ENCODE measurements at regions not wholly inside any gene's neighbourhood (a gene's known extent, or its start where the extent isn't known, plus 50 kb on each side); places are given as distances from the start of the nearest gene placed in this dataset.

DNA sequence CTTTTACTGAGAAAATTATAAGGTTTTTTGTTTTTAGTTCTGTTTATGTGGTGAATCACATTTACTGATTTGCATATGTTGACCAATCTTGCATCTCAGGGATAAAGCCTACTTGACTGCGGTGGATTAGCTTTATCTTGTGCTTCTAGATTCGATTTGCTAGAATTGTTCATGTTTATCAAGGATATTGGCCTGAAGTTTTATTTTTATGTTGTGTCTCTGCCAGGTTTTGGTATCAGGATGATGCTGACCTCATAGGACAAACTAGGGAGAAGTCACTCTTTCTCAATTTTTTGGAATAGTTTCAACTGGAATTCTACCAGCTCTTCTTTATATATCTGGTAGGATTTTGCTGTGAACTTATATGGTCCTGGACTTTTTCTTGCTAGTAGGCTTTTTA is 504.8 kb downstream of the ETS1 start:
- Histone ChIP-seq H2AFZ (ENCODE audit: low read length) (no peak overlapping the region), H3K9me3 (ENCODE audit: low read length) (no peaks in the 10 kb centered on the region), H3K9me2 (ENCODE audit: insufficient read depth, low read length) (no peaks in the 10 kb centered on the region), H3K4me1 (ENCODE audit: insufficient read depth, low read length, poor library complexity, severe bottlenecking) (no peaks in the 10 kb centered on the region), H3K4me3 (ENCODE audit: low read depth, low read length, poor library complexity, severe bottlenecking) (no peak overlapping the region), H3K79me2 (ENCODE audit: insufficient read depth, low read depth, low read length) (no peaks in the 10 kb centered on the region), H3K27ac (ENCODE audit: low read depth, low read length, poor library complexity, severe bottlenecking) (no peak overlapping the region), H4K20me1 (ENCODE audit: insufficient read depth, low read length) (no peaks in the 10 kb centered on the region), H3K36me3 (ENCODE audit: insufficient read depth, low read length) (no peaks in the 10 kb centered on the region), H3K4me2 (ENCODE audit: low read length) (no peak overlapping the region)
- no TSS peak for BruUV-seq (replicated peaks)
- TF ChIP-seq EZH2phosphoT487 (IDR thresholded peaks at IDR 0.05; ENCODE audit: borderline replicate concordance, low read depth, low read length) = no peak
- TF ChIP-seq, protein P1, sequence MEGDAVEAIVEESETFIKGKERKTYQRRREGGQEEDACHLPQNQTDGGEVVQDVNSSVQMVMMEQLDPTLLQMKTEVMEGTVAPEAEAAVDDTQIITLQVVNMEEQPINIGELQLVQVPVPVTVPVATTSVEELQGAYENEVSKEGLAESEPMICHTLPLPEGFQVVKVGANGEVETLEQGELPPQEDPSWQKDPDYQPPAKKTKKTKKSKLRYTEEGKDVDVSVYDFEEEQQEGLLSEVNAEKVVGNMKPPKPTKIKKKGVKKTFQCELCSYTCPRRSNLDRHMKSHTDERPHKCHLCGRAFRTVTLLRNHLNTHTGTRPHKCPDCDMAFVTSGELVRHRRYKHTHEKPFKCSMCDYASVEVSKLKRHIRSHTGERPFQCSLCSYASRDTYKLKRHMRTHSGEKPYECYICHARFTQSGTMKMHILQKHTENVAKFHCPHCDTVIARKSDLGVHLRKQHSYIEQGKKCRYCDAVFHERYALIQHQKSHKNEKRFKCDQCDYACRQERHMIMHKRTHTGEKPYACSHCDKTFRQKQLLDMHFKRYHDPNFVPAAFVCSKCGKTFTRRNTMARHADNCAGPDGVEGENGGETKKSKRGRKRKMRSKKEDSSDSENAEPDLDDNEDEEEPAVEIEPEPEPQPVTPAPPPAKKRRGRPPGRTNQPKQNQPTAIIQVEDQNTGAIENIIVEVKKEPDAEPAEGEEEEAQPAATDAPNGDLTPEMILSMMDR (conservative IDR thresholded peaks at IDR 0.05; ENCODE audit: low read length) = no peak
- intact Hi-C loops (cut with micrococcal nuclease; ENCODE audit: unreplicated experiment) = no loop called here
- ChIA-PET CTCF (ENCODE audit: unreplicated experiment) (no interaction called here), POLR2A (interaction anchor here (0.7 to 1.5 kb wide), 2 partner anchors 9 to 56 kb away, joined by 3 read pairs; no protein-coding TSS in a partner anchor)
- DNase-seq (ENCODE audit: low spot score) = no peak

DNA sequence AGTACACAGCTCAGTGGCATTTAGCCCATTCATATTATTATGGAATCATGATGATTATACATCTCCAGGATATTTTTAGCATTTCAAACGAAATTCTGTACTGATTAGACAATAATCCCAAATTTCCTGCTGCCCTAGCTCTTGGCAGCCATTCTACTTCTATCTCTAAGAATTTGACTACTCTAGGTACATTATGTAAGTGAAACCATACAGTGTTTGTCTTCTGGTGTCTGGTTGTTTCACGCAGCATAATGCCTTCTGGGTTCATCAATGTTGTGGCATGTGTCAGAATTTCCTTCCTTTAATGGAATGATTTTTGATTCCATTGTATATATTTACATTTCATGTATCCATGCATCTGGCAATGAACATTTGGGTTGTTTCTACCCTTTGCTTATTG is 517.7 kb downstream of the ETS1 start:
- DNase-seq (ENCODE audit: low spot score) = no peak
- Histone ChIP-seq H3K4me2 (ENCODE audit: low read length) (no peak overlapping the region), H3K9me3 (ENCODE audit: low read length) (no peaks in the 10 kb centered on the region), H3K4me3 (ENCODE audit: low read depth, low read length, poor library complexity, severe bottlenecking) (no peak overlapping the region), H3K36me3 (ENCODE audit: insufficient read depth, low read length) (no peaks in the 10 kb centered on the region), H3K79me2 (ENCODE audit: insufficient read depth, low read depth, low read length) (no peaks in the 10 kb centered on the region), H4K20me1 (ENCODE audit: insufficient read depth, low read length) (no peaks in the 10 kb centered on the region), H2AFZ (ENCODE audit: low read length) (no peak overlapping the region), H3K27ac (ENCODE audit: low read depth, low read length, poor library complexity, severe bottlenecking) (no peak overlapping the region), H3K4me1 (ENCODE audit: insufficient read depth, low read length, poor library complexity, severe bottlenecking) (no peaks in the 10 kb centered on the region), H3K9me2 (ENCODE audit: insufficient read depth, low read length) (no peaks in the 10 kb centered on the region)
- intact Hi-C loops (cut with micrococcal nuclease; ENCODE audit: unreplicated experiment) = no loop called here
- BruUV-seq (replicated peaks) = no TSS peak
- POLR2A ChIA-PET = interaction anchor here (0.6 to 1.1 kb wide), 2 partner anchors 9 to 1687 kb away, joined by 3 to 4 read pairs; no protein-coding TSS in a partner anchor
- TF ChIP-seq EZH2phosphoT487 (IDR thresholded peaks at IDR 0.05; ENCODE audit: borderline replicate concordance, low read depth, low read length) = no peak
- TF ChIP-seq, protein P1 (conservative IDR thresholded peaks at IDR 0.05; ENCODE audit: low read length) = no peak
- CTCF ChIA-PET (ENCODE audit: unreplicated experiment) = no interaction called here

DNA sequence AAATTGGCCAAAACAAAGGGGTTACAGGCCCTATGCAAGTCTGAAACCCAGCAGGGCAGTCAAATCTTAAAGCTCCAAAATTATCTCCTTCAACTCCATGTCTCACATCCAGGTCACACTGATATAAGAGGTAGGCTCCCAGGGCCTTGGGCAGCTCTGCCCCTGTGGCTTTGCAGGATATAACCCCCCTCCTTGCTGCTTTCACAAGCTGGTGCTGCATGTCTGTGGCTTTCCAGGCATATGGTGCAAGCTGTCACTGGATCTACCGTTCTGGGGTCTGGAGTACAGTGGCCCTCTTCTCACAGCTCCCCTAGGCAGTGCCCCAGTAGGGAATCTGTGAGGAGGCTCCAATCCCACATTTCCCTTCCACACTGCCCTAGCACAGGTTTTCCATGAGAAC is 519.6 kb downstream of the ETS1 start:
- H3K4me3 ChIP-seq (ENCODE audit: low read depth, low read length, poor library complexity, severe bottlenecking) = no peak overlapping the region
- BruUV-seq (replicated peaks) = no TSS peak
- CTCF ChIA-PET (ENCODE audit: unreplicated experiment) = no interaction called here

More for the DNA sequence above, 519.6 kb downstream of the ETS1 start:
- H3K9me3 ChIP-seq (ENCODE audit: low read length) = no peaks in the 10 kb centered on the region
- intact Hi-C loops (cut with micrococcal nuclease; ENCODE audit: unreplicated experiment) = no loop called here
- POLR2A ChIA-PET = interaction anchor here (0.6 kb wide), 1 partner anchor 36 kb away, joined by 4 read pairs; no protein-coding TSS in a partner anchor
- no peak for DNase-seq (ENCODE audit: low spot score)
- no peak overlapping the region for H3K4me2 ChIP-seq (ENCODE audit: low read length)
- H3K36me3 ChIP-seq (ENCODE audit: insufficient read depth, low read length) = no peaks in the 10 kb centered on the region
- H3K27ac ChIP-seq (ENCODE audit: low read depth, low read length, poor library complexity, severe bottlenecking) = no peak overlapping the region
- H4K20me1 ChIP-seq (ENCODE audit: insufficient read depth, low read length) = no peaks in the 10 kb centered on the region
- no peak for TF ChIP-seq EZH2phosphoT487 (IDR thresholded peaks at IDR 0.05; ENCODE audit: borderline replicate concordance, low read depth, low read length)
- TF ChIP-seq, protein P1 (conservative IDR thresholded peaks at IDR 0.05; ENCODE audit: low read length) = no peak
- no peaks in the 10 kb centered on the region for H3K4me1 ChIP-seq (ENCODE audit: insufficient read depth, low read length, poor library complexity, severe bottlenecking)
- no peak overlapping the region for H2AFZ ChIP-seq (ENCODE audit: low read length)
- H3K79me2 ChIP-seq (ENCODE audit: insufficient read depth, low read depth, low read length) = no peaks in the 10 kb centered on the region
- no peaks in the 10 kb centered on the region for H3K9me2 ChIP-seq (ENCODE audit: insufficient read depth, low read length)
